DOHH2 (cell line): ENCODE measurements at regions not wholly inside any gene's neighbourhood (a gene's known extent, or its start where the extent isn't known, plus 50 kb on each side); places are given as distances from the start of the nearest gene placed in this dataset.

ENCODE experiments used
- EZH2phosphoT487 ChIP-seq: fragments of 200-600 bp; sonication (generic); IDR thresholded peaks from 2 replicates; pipeline ENCODE4 v1.6.1; 2017; ENCODE audit warnings: borderline replicate concordance, mild to moderate bottlenecking, antibody characterized with exemption, low read length, moderate library complexity, mixed read lengths
- TF ChIP-seq, protein P1 (sequence below): fragments of 200-600 bp; sonication (generic); IDR thresholded peaks from one replicate; pipeline ENCODE4 v1.5.1; 2014; ENCODE audit warnings: antibody characterized with exemption, mild to moderate bottlenecking, low read depth, low read length; ENCODE audit not compliant: poor library complexity, severe bottlenecking

DNA sequence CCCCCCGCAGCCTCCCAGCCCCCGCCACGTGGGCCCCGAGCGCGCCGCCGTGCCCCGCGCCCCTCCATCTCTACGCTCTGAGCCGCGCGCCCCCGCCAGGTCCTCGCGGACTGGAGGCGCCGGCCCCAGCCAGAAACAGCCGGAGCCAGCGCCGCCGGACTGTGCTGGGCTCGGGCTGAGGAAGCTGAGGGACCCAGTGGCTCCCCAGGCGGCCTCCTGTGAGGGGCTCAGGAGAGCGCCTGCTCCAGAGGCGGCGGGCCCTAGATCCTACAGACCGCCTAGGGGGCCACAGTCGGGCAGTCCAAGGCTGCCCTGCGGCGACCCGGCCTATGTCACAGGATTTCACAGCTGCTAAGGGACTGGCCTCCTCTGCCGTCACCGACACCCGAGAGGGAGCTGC is 82.1 kb downstream of the NENF start:
- TF ChIP-seq, protein P1, sequence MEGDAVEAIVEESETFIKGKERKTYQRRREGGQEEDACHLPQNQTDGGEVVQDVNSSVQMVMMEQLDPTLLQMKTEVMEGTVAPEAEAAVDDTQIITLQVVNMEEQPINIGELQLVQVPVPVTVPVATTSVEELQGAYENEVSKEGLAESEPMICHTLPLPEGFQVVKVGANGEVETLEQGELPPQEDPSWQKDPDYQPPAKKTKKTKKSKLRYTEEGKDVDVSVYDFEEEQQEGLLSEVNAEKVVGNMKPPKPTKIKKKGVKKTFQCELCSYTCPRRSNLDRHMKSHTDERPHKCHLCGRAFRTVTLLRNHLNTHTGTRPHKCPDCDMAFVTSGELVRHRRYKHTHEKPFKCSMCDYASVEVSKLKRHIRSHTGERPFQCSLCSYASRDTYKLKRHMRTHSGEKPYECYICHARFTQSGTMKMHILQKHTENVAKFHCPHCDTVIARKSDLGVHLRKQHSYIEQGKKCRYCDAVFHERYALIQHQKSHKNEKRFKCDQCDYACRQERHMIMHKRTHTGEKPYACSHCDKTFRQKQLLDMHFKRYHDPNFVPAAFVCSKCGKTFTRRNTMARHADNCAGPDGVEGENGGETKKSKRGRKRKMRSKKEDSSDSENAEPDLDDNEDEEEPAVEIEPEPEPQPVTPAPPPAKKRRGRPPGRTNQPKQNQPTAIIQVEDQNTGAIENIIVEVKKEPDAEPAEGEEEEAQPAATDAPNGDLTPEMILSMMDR, result no peak
- TF ChIP-seq EZH2phosphoT487, result no peak
